ENCODE measurements at regions not wholly inside any gene's neighbourhood (a gene's known extent, or its start where the extent isn't known, plus 50 kb on each side); places are given as distances from the start of the nearest gene placed in this dataset.
"Not testable (repeated sequence)": the region's sequence is repeated elsewhere in the genome, so short reads cannot be mapped to it uniquely, and the experiment has no call there.

DNA sequence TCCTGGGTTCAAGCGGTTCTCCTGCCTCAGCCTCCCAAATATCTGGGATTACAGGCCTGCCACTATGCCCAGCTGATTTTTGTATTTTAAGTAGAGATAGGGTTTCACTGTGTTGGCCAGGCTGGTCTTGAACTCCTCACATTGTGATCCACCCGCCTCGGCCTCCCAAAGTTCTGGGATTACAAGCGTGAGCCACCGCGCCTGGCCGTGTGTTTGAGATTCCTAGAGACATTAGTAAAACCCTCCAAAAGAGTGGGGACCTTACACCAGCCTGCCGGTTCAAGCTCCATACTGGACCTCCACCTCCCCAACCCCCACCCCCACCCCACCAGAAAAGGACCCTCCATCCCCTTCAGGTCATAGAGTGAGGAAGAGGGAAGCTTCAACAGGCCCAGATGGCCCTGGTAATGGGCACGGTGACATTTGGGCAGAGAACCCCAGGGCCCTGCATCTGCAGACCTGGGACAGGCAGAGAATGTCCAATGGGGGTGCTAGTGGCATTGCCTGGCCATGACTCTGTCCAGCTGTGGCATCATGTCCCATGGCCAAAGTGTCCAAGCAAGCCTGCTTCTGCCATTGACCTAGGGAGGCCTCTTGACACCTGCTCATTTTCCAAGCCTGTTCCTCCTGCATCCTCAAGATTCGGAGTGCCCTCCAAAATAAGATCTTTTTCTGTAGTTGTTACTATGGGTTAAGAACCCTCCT, 108.9 kb upstream of the KLF13 start:
- no peak for DNase-seq (ENCODE audit: low read depth, low spot score)

GRCh38 chr15:31219221-31219620, 107.4 kb upstream of the KLF13 start:
- no peak for DNase-seq (ENCODE audit: low read depth, low spot score)

DNA sequence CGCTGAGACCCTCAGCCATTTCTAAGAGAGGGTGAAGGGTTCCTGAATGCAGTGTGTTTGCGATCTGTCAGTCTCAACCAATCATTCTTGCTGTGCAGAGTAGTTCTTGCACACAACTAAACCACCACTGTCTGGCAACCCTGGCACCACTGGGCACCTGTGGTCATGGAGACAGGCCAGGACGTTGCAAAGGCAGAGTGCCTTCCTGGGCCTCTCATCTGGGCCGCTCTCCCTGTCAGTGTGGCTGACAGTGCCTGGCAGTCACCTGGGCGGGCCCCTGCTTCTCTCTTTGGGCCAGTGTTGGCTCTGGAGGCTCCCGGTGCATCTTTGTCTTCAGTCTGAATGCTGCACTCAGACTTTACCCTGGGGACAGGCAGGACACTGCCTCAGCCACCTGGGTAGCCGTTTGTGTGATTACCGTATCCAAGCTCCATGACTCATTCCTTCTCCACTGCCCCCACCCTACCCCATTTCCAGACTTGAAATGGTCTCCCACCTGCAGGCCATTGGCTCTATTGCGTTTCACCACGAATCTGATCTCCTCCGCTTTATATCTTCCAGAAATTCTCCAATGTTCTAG, 104.6 kb upstream of the KLF13 start:
- DNase-seq (ENCODE audit: low read depth, low spot score), result no peak

DNA sequence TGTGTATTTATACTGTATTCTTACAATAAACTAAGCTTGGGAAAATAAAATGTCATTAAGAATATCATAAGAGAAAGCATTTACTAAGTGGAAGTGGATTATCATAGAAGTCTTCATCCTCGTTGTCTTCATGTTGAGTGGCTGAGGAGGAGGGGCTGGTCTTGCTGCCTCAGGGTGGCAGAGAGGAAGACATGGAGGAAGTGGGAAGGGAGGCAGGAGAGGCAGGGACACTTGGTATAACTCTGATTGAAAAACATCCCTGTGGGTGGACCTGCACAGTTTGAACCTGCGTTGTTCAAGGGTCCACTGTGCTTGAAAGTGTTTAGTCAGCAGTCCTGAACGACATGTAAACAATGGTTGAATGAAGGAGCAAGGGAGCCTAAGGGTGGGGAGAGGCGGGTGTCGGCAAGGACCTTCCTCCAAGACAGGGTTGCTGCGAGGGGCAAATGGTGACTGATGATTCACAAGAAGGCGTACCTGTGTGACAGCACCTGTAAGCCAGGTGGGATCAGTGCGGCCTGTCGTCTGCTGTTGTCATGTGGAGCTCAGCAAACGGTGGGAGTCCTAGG, 103.8 kb upstream of the KLF13 start:
- no peak for DNase-seq (ENCODE audit: low read depth, low spot score)

DNA sequence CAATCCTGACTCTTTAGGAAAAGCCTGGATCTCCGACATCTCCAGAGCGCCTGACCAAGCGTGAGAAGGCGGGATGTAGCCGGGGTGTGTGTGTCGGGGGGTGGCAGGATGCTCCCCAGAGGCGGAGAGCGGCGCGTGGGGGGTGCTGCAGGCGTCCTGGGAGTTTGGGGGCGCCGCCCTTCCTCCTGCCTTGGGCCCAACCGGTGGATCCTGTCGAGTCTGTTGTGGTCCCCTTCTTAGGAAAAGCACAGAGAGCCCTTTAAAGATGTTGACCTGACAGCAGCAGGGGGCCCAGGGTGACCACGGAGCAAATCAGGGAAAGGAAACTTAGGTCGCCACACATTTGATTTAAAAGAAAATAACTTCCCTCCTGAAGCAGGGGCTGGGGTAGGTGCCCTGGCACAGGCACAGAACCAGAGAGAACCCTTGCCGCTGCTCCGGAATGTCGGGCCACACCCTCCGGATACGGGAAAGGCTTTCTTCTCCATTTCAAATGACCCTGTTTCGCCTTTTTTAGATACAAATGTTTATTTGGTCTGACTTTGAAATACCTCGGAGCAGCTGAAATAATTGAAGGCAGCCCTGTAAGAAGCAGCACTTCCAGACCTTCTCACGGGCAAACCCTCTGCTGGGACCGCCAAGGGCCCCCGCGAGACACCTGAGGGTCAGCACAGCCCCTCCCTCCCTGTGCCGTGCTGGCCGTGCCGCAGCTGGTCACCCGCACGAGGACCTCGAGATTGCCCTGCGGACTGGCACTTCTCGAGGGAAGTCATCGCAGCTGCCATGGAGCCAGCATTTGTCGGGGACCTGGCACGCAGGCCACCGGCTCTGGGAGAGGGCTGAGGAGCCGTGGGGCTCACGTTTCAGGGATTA, 102.9 kb upstream of the KLF13 start:
- no peak for DNase-seq (ENCODE audit: low read depth, low spot score)

GRCh38 chr15:31224661-31225060, 102.0 kb upstream of the KLF13 start:
- DNase-seq (ENCODE audit: low read depth, low spot score), result not testable (repeated sequence)

DNA sequence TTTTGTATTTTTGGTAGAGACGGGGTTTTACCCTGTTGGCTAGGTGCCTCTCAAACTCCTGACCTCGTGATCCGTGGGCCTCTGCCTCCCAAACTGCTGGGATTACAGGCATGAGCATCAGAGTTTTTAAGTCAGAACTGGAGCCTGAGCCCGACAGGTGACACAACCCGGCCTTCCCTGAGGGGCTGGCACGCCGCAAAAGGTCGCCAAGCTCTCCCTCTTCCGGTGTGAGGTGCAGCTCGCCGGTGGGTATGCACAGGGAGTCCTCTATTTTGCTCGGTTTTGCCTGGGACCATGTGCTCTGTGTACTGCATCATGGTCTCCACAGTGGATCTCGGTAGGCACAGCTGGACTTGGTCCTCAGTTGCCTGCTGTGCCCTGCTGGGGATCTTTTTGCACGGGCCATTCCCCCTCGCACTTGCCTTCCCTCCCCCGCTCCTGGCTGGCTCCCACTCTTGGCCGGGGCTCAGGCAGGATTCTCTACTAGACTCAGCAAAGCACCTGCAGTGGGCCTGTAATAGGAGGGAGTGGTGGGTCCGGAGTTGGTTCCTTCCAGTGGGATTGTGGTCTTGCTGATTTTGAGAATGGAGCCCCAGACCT, 101.2 kb upstream of the KLF13 start:
- DNase-seq (ENCODE audit: low read depth, low spot score), result no peak

DNA sequence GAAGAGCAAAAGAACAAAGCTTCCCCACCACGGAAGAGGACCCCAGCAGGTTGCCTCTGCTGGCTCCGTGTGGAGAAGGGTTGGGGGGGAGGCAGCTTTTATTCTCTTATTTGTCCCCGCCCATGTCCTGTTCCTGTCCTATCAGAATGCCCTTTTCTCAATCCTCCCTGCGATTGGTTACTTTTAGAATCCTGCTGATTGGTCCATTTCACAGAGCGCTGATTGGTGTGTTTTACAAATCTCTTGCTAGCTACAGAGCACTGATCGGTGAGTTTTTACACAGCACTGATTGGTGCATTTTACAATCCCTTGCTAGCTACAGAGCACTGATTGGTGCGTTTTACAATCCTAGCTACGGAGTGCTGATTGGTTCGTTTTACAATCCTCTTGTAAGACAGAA, 100.6 kb upstream of the KLF13 start:
- no peak for DNase-seq (ENCODE audit: low read depth, low spot score)

DNA sequence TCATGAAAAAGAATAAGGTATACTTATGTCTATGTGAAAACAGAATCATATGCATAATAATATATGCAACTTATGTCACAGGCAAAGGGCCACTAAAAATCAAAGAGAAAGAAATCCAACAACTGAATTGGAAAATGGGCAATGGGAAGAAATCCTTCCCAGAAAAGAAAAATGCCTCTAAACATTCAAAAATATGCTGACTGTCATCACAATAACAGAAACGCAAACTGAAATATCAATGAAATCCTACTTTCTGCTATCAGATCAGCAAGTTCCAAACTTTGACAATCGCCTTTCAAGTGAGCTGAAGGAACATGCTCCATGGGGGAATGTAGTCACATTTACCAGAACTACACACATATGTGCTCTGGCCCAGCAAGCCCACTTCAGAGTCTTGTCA, 99.4 kb upstream of the KLF13 start:
- DNase-seq (ENCODE audit: low read depth, low spot score), result no peak

- no peak for DNase-seq (ENCODE audit: low read depth, low spot score)
Measured at GRCh38 chr15:31228011-31228484, 98.6 kb upstream of the KLF13 start.

- no peak for DNase-seq (ENCODE audit: low read depth, low spot score)
Measured at GRCh38 chr15:31228980-31229826, 97.4 kb upstream of the KLF13 start.

DNA sequence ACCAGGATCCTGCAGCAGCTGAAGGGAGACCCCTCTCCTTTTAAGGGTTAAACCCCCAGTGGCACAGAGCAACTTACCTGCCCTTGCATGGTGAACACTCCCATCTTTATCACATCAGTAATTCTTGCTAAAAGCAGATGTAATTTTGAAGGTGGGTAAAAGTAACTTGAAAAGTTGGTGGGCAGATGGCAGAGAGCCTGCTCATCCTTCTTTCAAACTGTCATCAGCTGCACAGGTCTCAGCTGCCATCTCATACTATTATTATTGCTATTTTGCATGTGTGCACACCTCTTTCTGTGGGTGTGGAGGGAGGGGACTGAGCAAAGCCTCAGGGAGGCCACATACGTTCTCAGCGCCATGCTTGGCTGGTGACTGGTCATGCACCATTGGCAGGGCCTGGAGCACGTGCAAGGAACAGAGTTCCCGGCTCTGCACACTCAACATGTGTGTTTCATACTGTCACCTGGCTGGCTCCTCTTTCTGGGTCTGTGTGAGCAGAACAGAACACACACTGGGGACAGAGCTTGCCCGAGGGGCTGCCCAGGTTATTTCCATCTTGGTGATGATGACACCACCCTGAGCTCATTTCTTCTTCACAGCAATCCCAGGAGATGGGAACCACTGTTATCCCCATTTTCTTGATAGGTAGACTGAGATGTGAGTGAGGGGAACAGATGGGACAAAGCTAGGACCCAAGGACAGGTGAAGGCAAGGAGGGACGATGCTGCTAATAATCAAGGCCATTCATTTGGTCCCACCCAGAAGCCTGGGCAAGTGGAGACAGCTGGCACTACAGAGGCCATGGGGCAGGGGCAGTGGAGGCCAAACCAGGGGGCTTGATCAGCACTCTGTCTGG, 95.8 kb upstream of the KLF13 start:
- no peak for DNase-seq (ENCODE audit: low read depth, low spot score)

- DNase-seq (ENCODE audit: low read depth, low spot score), result no peak
Measured at GRCh38 chr15:31234815-31235214, 91.8 kb upstream of the KLF13 start.

DNA sequence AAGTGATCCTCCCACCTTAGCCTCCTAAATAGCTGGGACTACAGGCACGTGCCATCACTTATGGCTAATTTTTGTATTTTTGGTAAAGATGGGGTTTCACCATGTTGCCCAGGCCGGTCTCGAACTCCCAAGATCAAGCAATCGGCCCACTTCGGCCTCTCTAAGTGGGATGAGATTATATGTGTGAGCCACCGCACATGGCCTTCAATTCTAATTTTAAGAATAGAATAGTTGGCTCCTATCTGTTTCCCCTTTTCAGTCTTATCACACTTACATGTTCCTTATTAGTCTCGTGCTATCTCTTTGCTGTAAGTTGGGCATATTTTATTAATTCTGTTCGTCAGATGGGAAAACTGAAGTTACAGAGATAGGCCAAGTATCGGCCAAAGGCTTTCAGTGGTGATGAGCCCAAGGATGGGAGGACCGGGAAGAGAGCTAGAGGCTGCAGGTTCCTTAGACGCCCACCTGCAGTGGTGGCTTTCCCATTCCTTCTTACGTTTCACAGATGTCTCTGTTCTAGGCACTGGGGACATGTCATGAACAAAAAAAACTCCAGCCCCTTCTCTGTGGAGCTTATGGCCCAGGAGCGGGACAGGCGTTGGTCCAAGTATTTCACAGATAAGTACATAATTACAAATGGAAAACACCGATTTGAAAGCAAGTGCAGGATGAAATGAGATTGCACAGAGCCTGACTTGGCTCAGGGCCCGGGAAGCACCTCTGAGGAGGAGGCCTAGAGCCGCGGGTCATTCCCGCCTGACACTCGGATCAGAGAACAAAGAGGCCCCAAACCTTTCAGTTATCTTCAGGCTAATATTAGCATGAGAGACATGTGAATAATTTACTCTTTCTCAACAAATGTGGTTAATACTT, 91.1 kb upstream of the KLF13 start:
- DNase-seq (ENCODE audit: low read depth, low spot score), result no peak

- DNase-seq (ENCODE audit: low read depth, low spot score), result peak; percentile 91
Measured at GRCh38 chr15:31236184-31237042, 90.2 kb upstream of the KLF13 start.

- DNase-seq (ENCODE audit: low read depth, low spot score), result no peak
Measured at GRCh38 chr15:31237043-31237324, 89.7 kb upstream of the KLF13 start.

DNA sequence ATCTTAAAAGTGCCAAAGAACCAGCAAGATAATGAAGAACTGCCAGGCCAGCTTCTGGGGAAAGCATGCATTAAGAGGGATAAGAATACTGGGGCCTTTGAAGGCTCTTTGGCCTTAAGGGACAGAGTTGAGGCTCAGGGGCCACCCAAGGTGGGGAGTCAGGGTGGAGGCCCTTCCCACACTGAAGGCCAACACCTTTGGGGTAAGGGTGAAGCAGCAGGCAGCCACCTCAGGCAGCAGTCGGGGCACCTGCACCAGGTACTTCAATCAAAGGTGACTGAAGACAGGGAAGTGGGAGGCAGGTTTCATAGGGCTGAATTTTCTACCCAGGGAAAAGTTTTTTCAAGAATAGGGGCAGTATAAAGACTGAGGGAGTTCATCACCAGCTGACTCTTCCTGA, 87.7 kb upstream of the KLF13 start:
- DNase-seq (ENCODE audit: low read depth, low spot score), result no peak

GRCh38 chr15:31239409-31239808, 87.2 kb upstream of the KLF13 start:
- no peak for DNase-seq (ENCODE audit: low read depth, low spot score)
